ENCODE measurements at regions not wholly inside any gene's neighbourhood (a gene's known extent, or its start where the extent isn't known, plus 50 kb on each side); places are given as distances from the start of the nearest gene placed in this dataset.

GRCh38 chr6:137601471-137601870 is 107.3 kb upstream of the OLIG3 start:
- DNase-seq (no peak), FAIRE-seq (no peak)
- H3K27me3 ChIP-seq (ENCODE audit: control insufficient read depth, insufficient read depth, low read length): no peaks in the 10 kb centered on the region
- no peaks in the 10 kb centered on the region for H3K36me3 ChIP-seq (ENCODE audit: control insufficient read depth in 2 of 3, insufficient read depth in 3 of 3, low read length in 3 of 3)
- H3K4me1 ChIP-seq (ENCODE audit: control insufficient read depth in 2 of 3, insufficient read depth in 2 of 3, low read depth in 1 of 3, low read length in 3 of 3): no peaks in the 10 kb centered on the region
- TF ChIP-seq CTCF (IDR thresholded peaks at IDR 0.05; ENCODE audit: borderline replicate concordance, extremely low read depth, insufficient read depth): no peak
- no peaks in the 10 kb centered on the region for H3K9me3 ChIP-seq (ENCODE audit: control insufficient read depth in 2 of 3, insufficient read depth in 1 of 3, low read length in 3 of 3)
- no peak overlapping the region for H3K27ac ChIP-seq (ENCODE audit: low read depth in 2 of 2, low read length in 2 of 2)
- H3K4me3 ChIP-seq (ENCODE audit: low read length in 3 of 3): no peak overlapping the region
- intact Hi-C loops (cut with DNase I): no loop called here
- no peak overlapping the region for H3K9ac ChIP-seq (ENCODE audit: low read length in 3 of 3)

- Histone ChIP-seq H3K9ac (ENCODE audit: low read length in 3 of 3) (no peak overlapping the region), H3K27ac (ENCODE audit: low read depth in 2 of 2, low read length in 2 of 2) (no peak overlapping the region), H3K36me3 (ENCODE audit: control insufficient read depth in 2 of 3, insufficient read depth in 3 of 3, low read length in 3 of 3) (no peaks in the 10 kb centered on the region), H3K27me3 (ENCODE audit: control insufficient read depth, insufficient read depth, low read length) (no peaks in the 10 kb centered on the region), H3K9me3 (ENCODE audit: control insufficient read depth in 2 of 3, insufficient read depth in 1 of 3, low read length in 3 of 3) (no peaks in the 10 kb centered on the region), H3K4me3 (ENCODE audit: low read length in 3 of 3) (no peak overlapping the region), H3K4me1 (ENCODE audit: control insufficient read depth in 2 of 3, insufficient read depth in 2 of 3, low read depth in 1 of 3, low read length in 3 of 3) (no peaks in the 10 kb centered on the region)
- no peak for TF ChIP-seq CTCF (IDR thresholded peaks at IDR 0.05; ENCODE audit: borderline replicate concordance, extremely low read depth, insufficient read depth)
- no peak for DNase-seq
- intact Hi-C loops (cut with DNase I): no loop called here
- FAIRE-seq: no peak
Observed at GRCh38 chr6:137602313-137603197, 108.4 kb upstream of the OLIG3 start.

- TF ChIP-seq CTCF (IDR thresholded peaks at IDR 0.05; ENCODE audit: borderline replicate concordance, extremely low read depth, insufficient read depth): no peak
- H3K4me3 ChIP-seq (ENCODE audit: low read length in 3 of 3): no peak overlapping the region
- H3K4me1 ChIP-seq (ENCODE audit: control insufficient read depth in 2 of 3, insufficient read depth in 2 of 3, low read depth in 1 of 3, low read length in 3 of 3): no peaks in the 10 kb centered on the region
- peaks cover 0 to 10% (median 0%) of the 10 kb centered on the region in 3 donors for H3K9me3 ChIP-seq (ENCODE audit: control insufficient read depth in 2 of 3, insufficient read depth in 1 of 3, low read length in 3 of 3)
- intact Hi-C loops (cut with DNase I): no loop called here
- H3K9ac ChIP-seq (ENCODE audit: low read length in 3 of 3): no peak overlapping the region
- no peaks in the 10 kb centered on the region for H3K27me3 ChIP-seq (ENCODE audit: control insufficient read depth, insufficient read depth, low read length)
- no peak for FAIRE-seq
- H3K27ac ChIP-seq (ENCODE audit: low read depth in 2 of 2, low read length in 2 of 2): no peak overlapping the region
- DNase-seq: no peak
- H3K36me3 ChIP-seq (ENCODE audit: control insufficient read depth in 2 of 3, insufficient read depth in 3 of 3, low read length in 3 of 3): no peaks in the 10 kb centered on the region
Observed at GRCh38 chr6:137610702-137611101, 116.5 kb upstream of the OLIG3 start.
